HUES64 (cell line): ENCODE measurements at regions not wholly inside any gene's neighbourhood (a gene's known extent, or its start where the extent isn't known, plus 50 kb on each side); places are given as distances from the start of the nearest gene placed in this dataset.

ENCODE experiments used
- H3K27ac ChIP-seq: 2 replicates; pipeline ENCODE4 v1.7.0; 2013; ENCODE audit warnings: low read depth, low read length, inconsistent platforms
- H3K27me3 ChIP-seq: 2 replicates; pipeline ENCODE4 v1.6.1; 2013; ENCODE audit warnings: mild to moderate bottlenecking, low read length; ENCODE audit not compliant: insufficient read depth
- H3K36me3 ChIP-seq: 2 replicates; pipeline ENCODE4 v1.6.1; 2013; ENCODE audit warnings: mild to moderate bottlenecking, low read length; ENCODE audit not compliant: insufficient read depth
- H3K4me1 ChIP-seq: 2 replicates; pipeline ENCODE4 v1.6.1; 2013; ENCODE audit warnings: mild to moderate bottlenecking, low read length, moderate library complexity; ENCODE audit not compliant: insufficient read depth
- H3K4me3 ChIP-seq: 2 replicates; pipeline ENCODE4 v1.5.1; 2013; ENCODE audit warnings: mild to moderate bottlenecking, low read length, moderate library complexity
- H3K9ac ChIP-seq: 2 replicates; pipeline ENCODE4 v1.6.1; 2013; ENCODE audit warnings: mild to moderate bottlenecking, low read depth, low read length
- H3K9me3 ChIP-seq: 2 replicates; pipeline ENCODE4 v1.6.1; 2013; ENCODE audit warnings: low read depth, low read length; ENCODE audit not compliant: insufficient read depth
- WGBS: fragments of 150-250, 120-280 bp; methylation state at CpG from one replicate; pipeline ENCODE4 v1.1.7; 2013; ENCODE audit warnings: missing lambda C conversion rate; 5-methylcytosine and 5-hydroxymethylcytosine counted together

GRCh38 chr14:34365309-34365915, 96.6 kb downstream of the SPTSSA start:
- Histone ChIP-seq H3K9me3 (no peaks in the 10 kb centered on the region), H3K27ac (no peak overlapping the region), H3K27me3 (no peaks in the 10 kb centered on the region), H3K4me3 (no peak overlapping the region), H3K9ac (no peak overlapping the region), H3K36me3 (no peaks in the 10 kb centered on the region), H3K4me1 (no peaks in the 10 kb centered on the region)
- WGBS = 72% methylated on average over 4 of the region's 5 CpGs

- H3K36me3 ChIP-seq = no peaks in the 10 kb centered on the region
- no peaks in the 10 kb centered on the region for H3K4me1 ChIP-seq
- 94% methylated on average over 6 of the region's 6 CpGs for WGBS
- H3K27me3 ChIP-seq = no peaks in the 10 kb centered on the region
- no peak overlapping the region for H3K9ac ChIP-seq
- H3K4me3 ChIP-seq = no peak overlapping the region
- H3K27ac ChIP-seq = no peak overlapping the region
- H3K9me3 ChIP-seq = no peaks in the 10 kb centered on the region
Measured at GRCh38 chr14:34364201-34364600, 97.8 kb downstream of the SPTSSA start.

- Histone ChIP-seq H3K27me3 (no peaks in the 10 kb centered on the region), H3K4me3 (no peak overlapping the region), H3K36me3 (no peaks in the 10 kb centered on the region), H3K9ac (no peak overlapping the region), H3K9me3 (no peaks in the 10 kb centered on the region), H3K27ac (no peak overlapping the region), H3K4me1 (no peaks in the 10 kb centered on the region)
- WGBS = 76% methylated on average over 6 of the region's 6 CpGs
Measured at GRCh38 chr14:34363733-34364134, 98.3 kb downstream of the SPTSSA start.

GRCh38 chr14:34362641-34363251, 99.3 kb downstream of the SPTSSA start:
- H3K27ac ChIP-seq = no peak overlapping the region
- 96% methylated on average over 3 of the region's 3 CpGs for WGBS
- H3K9me3 ChIP-seq = no peaks in the 10 kb centered on the region
- no peak overlapping the region for H3K4me3 ChIP-seq
- no peak overlapping the region for H3K9ac ChIP-seq
- H3K36me3 ChIP-seq = no peaks in the 10 kb centered on the region
- no peaks in the 10 kb centered on the region for H3K27me3 ChIP-seq
- H3K4me1 ChIP-seq = no peaks in the 10 kb centered on the region

GRCh38 chr14:34361504-34362011, 100.5 kb downstream of the SPTSSA start:
- Histone ChIP-seq H3K4me3 (no peak overlapping the region), H3K27ac (no peak overlapping the region), H3K36me3 (no peaks in the 10 kb centered on the region), H3K27me3 (no peaks in the 10 kb centered on the region), H3K4me1 (no peaks in the 10 kb centered on the region), H3K9ac (no peak overlapping the region), H3K9me3 (no peaks in the 10 kb centered on the region)
- 86% methylated on average over 2 of the region's 2 CpGs for WGBS

- no peak overlapping the region for H3K4me3 ChIP-seq
- WGBS = 64% methylated on average over 6 of the region's 6 CpGs
- no peak overlapping the region for H3K9ac ChIP-seq
- H3K27ac ChIP-seq = no peak overlapping the region
- no peaks in the 10 kb centered on the region for H3K9me3 ChIP-seq
- no peaks in the 10 kb centered on the region for H3K36me3 ChIP-seq
- no peaks in the 10 kb centered on the region for H3K4me1 ChIP-seq
- no peaks in the 10 kb centered on the region for H3K27me3 ChIP-seq
Measured at GRCh38 chr14:34359420-34360117, 102.5 kb downstream of the SPTSSA start.

- WGBS = 86% methylated on average over 3 of the region's 4 CpGs
Measured at GRCh38 chr14:34356264-34356654, 105.8 kb downstream of the SPTSSA start.

GRCh38 chr14:34355584-34356263, 106.3 kb downstream of the SPTSSA start:
- WGBS = 94% methylated on average over 2 of the region's 2 CpGs

More at GRCh38 chr14:34356264-34356654, 105.8 kb downstream of the SPTSSA start:
- Histone ChIP-seq H3K27ac (no peak overlapping the region), H3K4me1 (no peaks in the 10 kb centered on the region), H3K27me3 (no peaks in the 10 kb centered on the region), H3K36me3 (no peaks in the 10 kb centered on the region), H3K4me3 (no peak overlapping the region), H3K9ac (no peak overlapping the region), H3K9me3 (no peaks in the 10 kb centered on the region)

GRCh38 chr14:34354556-34354955, 107.5 kb downstream of the SPTSSA start:
- Histone ChIP-seq H3K27ac (no peak overlapping the region), H3K9me3 (no peaks in the 10 kb centered on the region), H3K9ac (no peak overlapping the region), H3K4me3 (no peak overlapping the region), H3K36me3 (no peaks in the 10 kb centered on the region), H3K27me3 (no peaks in the 10 kb centered on the region), H3K4me1 (no peaks in the 10 kb centered on the region)
- WGBS = 92% methylated on average over 3 of the region's 3 CpGs

More at GRCh38 chr14:34355584-34356263, 106.3 kb downstream of the SPTSSA start:
- Histone ChIP-seq H3K4me3 (no peak overlapping the region), H3K36me3 (no peaks in the 10 kb centered on the region), H3K9me3 (no peaks in the 10 kb centered on the region), H3K9ac (no peak overlapping the region), H3K27me3 (no peaks in the 10 kb centered on the region), H3K4me1 (no peaks in the 10 kb centered on the region), H3K27ac (no peak overlapping the region)

- Histone ChIP-seq H3K36me3 (no peaks in the 10 kb centered on the region), H3K27me3 (no peaks in the 10 kb centered on the region), H3K27ac (no peak overlapping the region), H3K4me1 (no peaks in the 10 kb centered on the region), H3K4me3 (no peak overlapping the region), H3K9me3 (peaks cover 19% of the 10 kb centered on the region; the same call in 1 of the 2 replicates), H3K9ac (no peak overlapping the region)
- 93% methylated on average over 6 of the region's 6 CpGs for WGBS
Measured at GRCh38 chr14:34350903-34351302, 111.1 kb downstream of the SPTSSA start.

- Histone ChIP-seq H3K9me3 (peaks cover 19% of the 10 kb centered on the region; the same call in 1 of the 2 replicates), H3K4me3 (no peak overlapping the region), H3K36me3 (no peaks in the 10 kb centered on the region), H3K27me3 (no peaks in the 10 kb centered on the region), H3K27ac (no peak overlapping the region), H3K4me1 (no peaks in the 10 kb centered on the region), H3K9ac (no peak overlapping the region)
- 94% methylated on average over 6 of the region's 6 CpGs for WGBS
Measured at GRCh38 chr14:34348592-34348991, 113.4 kb downstream of the SPTSSA start.
